ENCODE measurements at regions not wholly inside any gene's neighbourhood (a gene's known extent, or its start where the extent isn't known, plus 50 kb on each side); places are given as distances from the start of the nearest gene placed in this dataset.
"Not testable (repeated sequence)": the region's sequence is repeated elsewhere in the genome, so short reads cannot be mapped to it uniquely, and the experiment has no call there.

DNA sequence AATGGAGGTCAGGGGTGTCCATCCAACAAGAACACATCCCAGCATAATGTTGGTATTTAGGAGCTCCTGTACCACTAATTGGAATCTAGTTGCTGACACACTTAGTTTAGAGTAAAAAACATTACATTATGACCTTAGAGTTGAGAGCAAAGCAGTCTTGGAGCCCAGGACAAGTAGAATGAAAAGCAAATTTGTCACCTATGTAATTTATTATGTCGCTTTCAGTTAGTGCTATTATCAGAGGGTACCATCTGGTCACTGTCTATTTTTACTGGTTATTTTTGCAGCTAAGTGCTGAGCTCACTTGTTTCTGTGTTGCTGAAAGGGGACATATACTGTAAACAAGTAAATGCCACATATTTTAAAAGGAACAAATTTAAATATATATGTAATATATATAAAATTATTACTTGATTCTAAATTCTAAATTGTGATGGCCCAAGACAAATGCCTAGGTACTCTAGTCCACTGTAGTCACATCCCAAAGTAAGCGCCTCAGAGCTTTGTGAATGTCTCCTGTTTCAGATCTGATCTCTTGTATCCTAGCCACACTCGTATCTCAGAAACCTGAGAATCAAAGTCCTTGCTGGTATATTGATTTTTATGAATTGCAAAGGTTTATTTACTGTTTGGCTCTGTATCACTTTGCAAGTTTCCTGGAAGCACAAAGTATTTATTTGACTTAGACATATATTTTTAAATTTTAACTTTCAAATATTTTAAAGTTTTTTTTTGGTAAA lies 148.6 kb upstream of the MAN1A1 start:
- Mint-ChIP-seq H3K27me3 (peaks cover 0 to 7% of the 10 kb centered on the region in 2 donors), H3K9me3 (no peaks in the 10 kb centered on the region), H3K36me3 (no peaks in the 10 kb centered on the region), H3K27ac (no peak overlapping the region), H3K4me1 (ENCODE audit: low read depth in 2 of 2) (no peaks in the 10 kb centered on the region), H3K4me3 (no peak overlapping the region)
- ATAC-seq (no peak), DNase-seq (ENCODE audit: low spot score) (no peak)

DNA sequence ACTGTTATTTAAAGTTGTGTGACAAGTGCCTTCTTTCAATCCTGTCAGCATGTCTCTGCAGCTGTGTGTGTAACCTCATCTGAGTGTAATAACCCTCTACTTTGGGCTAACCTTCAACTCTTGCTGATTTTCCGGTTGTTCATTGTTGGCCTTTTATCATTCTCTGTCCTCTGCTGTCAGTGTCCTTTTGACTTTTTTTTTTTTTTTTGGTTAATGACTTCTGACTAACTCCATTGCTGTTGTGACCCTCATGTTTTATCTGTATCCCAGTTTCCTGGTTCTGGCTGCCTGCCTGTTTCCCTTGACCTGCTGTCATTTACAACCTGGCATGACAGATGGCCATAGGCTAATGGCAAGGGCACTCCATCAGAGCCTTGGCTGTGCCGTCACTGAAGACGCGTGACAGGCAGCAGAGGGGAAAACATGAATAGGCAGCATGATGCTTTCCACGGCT lies 145.7 kb upstream of the MAN1A1 start:
- H3K27me3 Mint-ChIP-seq, result peaks cover 0 to under 1% of the 10 kb centered on the region in 2 donors

DNA sequence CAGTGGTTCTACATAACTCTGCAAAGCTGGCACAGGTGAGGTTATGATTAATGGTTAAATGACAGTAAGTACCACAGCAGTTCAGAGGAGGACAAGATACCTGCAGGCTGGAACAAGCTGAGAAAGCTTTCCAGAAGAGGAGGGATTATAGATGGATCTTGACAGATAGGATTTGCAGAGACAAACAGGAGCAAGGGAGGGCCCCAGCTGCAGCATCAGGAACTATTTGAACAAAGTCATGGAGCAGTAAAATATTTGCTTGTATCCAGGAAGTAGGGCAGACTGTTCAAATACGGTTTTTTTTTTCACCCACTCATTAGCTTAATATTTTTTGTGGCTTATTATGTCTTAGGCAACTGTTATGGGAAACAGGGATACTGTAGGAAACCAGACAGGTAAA lies 144.4 kb upstream of the MAN1A1 start:
- ATAC-seq (no peak), DNase-seq (ENCODE audit: low spot score) (no peak)
- Mint-ChIP-seq H3K9me3 (peaks cover 4% of the 10 kb centered on the region), H3K4me3 (no peak overlapping the region), H3K27me3 (no peaks in the 10 kb centered on the region), H3K4me1 (ENCODE audit: low read depth in 2 of 2) (peaks cover 9% of the 10 kb centered on the region in 2 donors), H3K27ac (no peak overlapping the region), H3K36me3 (peaks cover 5% of the 10 kb centered on the region)

More for the DNA sequence above, 145.7 kb upstream of the MAN1A1 start:
- peaks cover 2% of the 10 kb centered on the region for H3K36me3 Mint-ChIP-seq
- ATAC-seq (no peak), DNase-seq (ENCODE audit: low spot score) (no peak)
- peaks cover 3 to 4% of the 10 kb centered on the region in 2 donors for H3K4me1 Mint-ChIP-seq (ENCODE audit: low read depth in 2 of 2)
- H3K27ac Mint-ChIP-seq, result no peak overlapping the region
- peaks cover 3% of the 10 kb centered on the region for H3K9me3 Mint-ChIP-seq
- H3K4me3 Mint-ChIP-seq, result no peak overlapping the region

DNA sequence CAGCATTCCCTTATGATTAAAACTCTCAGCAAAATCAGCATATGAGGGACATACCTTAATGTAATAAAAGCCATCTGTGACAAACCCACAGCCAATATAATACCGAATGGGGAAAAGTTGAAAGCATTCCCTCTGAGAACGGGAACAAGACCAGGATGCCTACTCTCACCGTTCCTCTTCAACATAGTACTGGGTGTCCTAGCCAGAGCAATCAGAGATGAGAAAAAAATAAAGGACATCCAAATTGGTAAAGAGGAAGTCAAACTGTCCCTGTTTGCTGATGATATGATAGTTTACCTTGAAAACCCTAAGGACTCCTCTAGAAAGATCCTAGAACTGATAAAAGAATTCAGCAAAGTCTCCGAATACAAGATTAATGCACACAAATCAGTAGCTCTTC lies 141.6 kb upstream of the MAN1A1 start:
- H3K27ac Mint-ChIP-seq, result not testable (repeated sequence)

DNA sequence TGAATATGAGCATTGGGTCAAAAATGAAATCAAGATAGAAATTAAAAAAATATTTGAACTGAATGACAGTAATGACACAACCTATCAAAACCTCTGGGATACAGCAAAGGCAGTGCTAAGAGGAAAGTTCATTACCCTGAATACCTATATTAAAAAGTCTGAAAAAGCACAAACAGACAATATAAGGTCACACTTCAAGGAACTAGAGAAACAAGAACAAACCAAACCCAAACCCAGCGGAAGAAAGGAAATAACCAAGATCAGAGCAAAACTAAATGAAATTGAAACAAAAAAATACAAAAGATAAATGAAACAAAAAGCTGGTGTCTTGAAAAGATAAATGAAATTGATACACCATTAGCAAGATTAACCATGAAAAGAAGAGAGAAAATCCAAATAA lies 140.5 kb upstream of the MAN1A1 start:
- ATAC-seq; H3K27me3 Mint-ChIP-seq; H3K4me1 Mint-ChIP-seq (ENCODE audit: low read depth in 2 of 2); H3K9me3 Mint-ChIP-seq; DNase-seq (ENCODE audit: low spot score); H3K36me3 Mint-ChIP-seq: not testable (repeated sequence)
- H3K27ac Mint-ChIP-seq, result peak overlapping the region in 1 of 2 donors; percentile 38
- peak overlapping the region; percentile 10 for H3K4me3 Mint-ChIP-seq

More for the DNA sequence above, 141.6 kb upstream of the MAN1A1 start:
- not testable (repeated sequence) for ATAC-seq; H3K4me3 Mint-ChIP-seq; DNase-seq (ENCODE audit: low spot score); H3K27me3 Mint-ChIP-seq; H3K36me3 Mint-ChIP-seq; H3K4me1 Mint-ChIP-seq (ENCODE audit: low read depth in 2 of 2); H3K9me3 Mint-ChIP-seq

DNA sequence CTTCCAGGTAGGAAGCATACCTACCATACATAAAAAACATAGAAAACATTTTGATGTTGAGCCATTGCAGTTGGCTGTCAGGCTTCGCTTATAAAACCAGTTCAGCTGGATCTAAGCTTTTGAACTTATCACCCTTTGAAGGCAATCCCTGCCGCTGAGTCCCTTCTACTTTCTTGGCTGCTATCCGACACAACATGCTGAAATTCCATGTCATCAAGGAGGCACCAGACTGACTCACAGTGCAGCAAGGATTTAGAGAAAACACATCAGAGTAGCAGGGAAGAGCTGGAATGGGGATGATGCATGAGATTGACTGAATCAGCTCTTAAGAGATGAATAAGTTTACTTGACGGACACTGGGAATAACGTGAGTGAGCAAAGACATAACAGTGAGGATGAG lies 135.0 kb upstream of the MAN1A1 start:
- DNase-seq (ENCODE audit: low spot score) (no peak), ATAC-seq (no peak)
- no peak overlapping the region for H3K4me3 Mint-ChIP-seq

DNA sequence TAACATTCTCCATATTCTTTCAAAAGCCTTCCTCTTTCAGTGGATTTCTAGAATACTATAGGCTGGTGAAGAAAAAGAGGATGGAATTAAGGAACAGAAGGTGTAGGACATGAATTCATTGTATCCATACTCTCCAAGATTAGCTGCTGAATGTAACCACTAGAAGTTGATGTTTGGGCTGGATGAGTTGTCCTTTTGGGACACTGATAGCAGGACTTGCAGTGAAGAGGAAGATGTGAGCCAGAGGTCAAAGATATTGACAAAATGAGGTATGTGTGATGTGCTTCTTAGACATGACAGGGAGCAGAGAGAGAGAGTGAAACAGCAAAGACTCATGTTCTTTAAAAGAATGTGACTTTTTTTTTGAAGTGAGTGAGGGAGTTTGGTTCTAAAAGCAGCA lies 134.3 kb upstream of the MAN1A1 start:
- Mint-ChIP-seq H3K27ac (no peak overlapping the region), H3K36me3 (no peaks in the 10 kb centered on the region), H3K27me3 (no peaks in the 10 kb centered on the region), H3K4me3 (no peak overlapping the region), H3K4me1 (ENCODE audit: low read depth in 2 of 2) (no peaks in the 10 kb centered on the region), H3K9me3 (peaks cover 3% of the 10 kb centered on the region)
- ATAC-seq (no peak), DNase-seq (ENCODE audit: low spot score) (no peak)

More for the DNA sequence above, 135.0 kb upstream of the MAN1A1 start:
- Mint-ChIP-seq H3K36me3 (no peaks in the 10 kb centered on the region), H3K9me3 (peaks cover 3% of the 10 kb centered on the region), H3K27ac (no peak overlapping the region), H3K4me1 (ENCODE audit: low read depth in 2 of 2) (peaks cover 0 to 3% of the 10 kb centered on the region in 2 donors), H3K27me3 (no peaks in the 10 kb centered on the region)

DNA sequence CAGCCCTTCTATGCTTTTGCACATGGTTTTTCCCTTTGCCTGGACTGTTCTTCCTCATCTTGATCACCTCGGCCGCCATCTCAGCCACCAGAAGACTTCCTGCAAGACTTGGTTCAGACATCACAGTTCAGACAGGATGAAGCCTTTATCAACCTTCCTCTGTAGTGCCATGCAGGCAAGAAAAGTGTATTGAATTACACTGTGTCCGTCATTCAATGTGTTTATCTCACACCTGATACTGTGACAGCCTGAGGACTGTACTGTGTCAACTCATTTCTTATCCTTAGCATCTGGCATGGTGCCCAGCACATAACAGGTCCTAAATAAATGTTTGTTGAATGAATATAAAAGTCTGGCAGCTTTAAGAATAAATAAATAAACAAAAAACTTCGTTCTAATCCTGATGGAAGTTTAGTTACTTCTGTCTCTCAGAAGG lies 133.3 kb upstream of the MAN1A1 start:
- H3K36me3 Mint-ChIP-seq, result no peaks in the 10 kb centered on the region
- ATAC-seq (no peak), DNase-seq (ENCODE audit: low spot score) (no peak)
- no peak overlapping the region for H3K27ac Mint-ChIP-seq
- H3K27me3 Mint-ChIP-seq, result no peaks in the 10 kb centered on the region
- H3K4me3 Mint-ChIP-seq, result no peak overlapping the region
- no peaks in the 10 kb centered on the region for H3K4me1 Mint-ChIP-seq (ENCODE audit: low read depth in 2 of 2)
- peaks cover 3% of the 10 kb centered on the region for H3K9me3 Mint-ChIP-seq

DNA sequence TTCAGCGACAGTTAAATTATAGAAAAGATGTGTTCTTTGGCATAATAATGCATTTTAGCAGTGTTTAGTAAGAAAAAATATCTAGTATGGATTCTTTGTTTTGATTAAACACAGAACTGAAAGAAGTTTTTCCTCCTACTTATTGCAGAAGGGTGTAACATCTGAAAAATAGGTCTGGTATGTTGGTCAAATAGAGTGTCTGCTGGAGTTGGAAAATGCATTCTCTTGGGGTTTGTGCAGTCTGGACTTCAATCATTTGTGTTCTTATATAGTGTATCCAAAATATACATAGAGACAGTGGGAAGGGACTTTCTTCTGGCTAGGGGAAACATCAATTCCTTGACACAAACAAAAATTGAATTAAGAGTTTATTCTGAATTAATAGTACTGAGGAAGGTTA lies 132.4 kb upstream of the MAN1A1 start:
- Mint-ChIP-seq H3K9me3 (no peaks in the 10 kb centered on the region), H3K36me3 (no peaks in the 10 kb centered on the region), H3K4me3 (no peak overlapping the region), H3K4me1 (ENCODE audit: low read depth in 2 of 2) (no peaks in the 10 kb centered on the region), H3K27ac (no peak overlapping the region), H3K27me3 (no peaks in the 10 kb centered on the region)
- ATAC-seq, result no peak
- no peak for DNase-seq (ENCODE audit: low spot score)

DNA sequence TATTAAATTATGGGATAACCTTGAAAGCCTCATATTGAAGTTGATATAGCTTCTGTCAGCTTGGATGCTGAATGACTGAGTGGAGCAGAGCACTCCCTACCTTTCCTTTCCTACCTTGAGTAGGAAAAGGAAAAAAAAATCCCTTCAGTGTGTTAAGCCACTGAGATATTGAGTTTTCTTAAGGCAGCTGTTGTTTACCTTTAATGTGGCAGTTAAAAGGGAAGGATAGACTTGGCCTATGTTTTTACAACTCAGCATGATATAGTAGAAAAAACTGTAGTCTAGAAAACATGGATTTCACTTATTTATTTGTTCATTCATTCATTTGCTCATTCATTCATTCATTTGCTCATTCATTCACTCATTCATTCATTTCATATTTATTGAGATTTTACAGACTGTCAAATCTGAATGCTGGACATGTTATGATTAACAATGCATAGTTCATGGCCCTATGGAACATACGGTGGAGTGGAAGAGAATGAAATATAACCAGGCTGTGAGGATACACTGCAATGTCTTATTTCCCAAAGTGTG lies 131.5 kb upstream of the MAN1A1 start:
- H3K27me3 Mint-ChIP-seq, result no peaks in the 10 kb centered on the region
- H3K27ac Mint-ChIP-seq, result no peak overlapping the region
- no peaks in the 10 kb centered on the region for H3K4me1 Mint-ChIP-seq (ENCODE audit: low read depth in 2 of 2)
- no peak overlapping the region for H3K4me3 Mint-ChIP-seq
- ATAC-seq (no peak), DNase-seq (ENCODE audit: low spot score) (no peak)
- no peaks in the 10 kb centered on the region for H3K36me3 Mint-ChIP-seq
- H3K9me3 Mint-ChIP-seq, result no peaks in the 10 kb centered on the region

DNA sequence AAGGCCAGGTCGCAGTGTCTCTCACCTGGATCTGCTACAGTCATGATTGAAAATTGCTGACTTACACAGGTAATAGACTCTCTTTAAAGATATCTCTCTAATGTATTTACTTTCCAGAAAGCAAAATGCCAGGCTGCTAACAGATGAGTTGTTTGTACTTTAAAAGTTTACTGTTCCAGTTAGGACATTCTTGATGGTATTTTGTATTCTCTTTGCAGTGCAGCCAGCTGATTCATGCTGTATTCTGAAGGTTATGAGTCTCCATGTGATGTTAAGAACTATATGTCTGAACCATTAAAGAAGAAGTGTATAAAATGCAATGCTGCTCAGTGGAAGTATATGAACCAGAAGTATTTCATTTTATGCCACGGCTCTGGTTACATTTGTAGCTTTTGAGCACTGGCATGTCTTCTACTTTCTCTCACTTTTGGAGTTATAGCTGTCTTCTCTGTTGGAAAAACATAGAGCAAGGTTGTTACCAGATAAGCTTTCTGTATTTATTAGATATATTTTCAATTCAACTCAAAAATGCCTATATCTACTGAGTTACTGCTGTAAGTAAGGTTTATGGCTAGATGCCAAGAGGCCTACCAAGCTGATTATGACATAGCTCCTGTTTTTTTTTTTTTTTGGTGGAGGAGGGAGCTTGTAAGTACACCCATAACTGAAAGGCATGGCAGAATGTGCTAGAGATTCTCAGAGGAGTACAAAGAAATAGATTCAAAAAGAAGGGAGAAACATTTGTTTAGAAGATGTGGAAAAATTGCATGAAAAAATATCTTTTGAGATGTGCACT lies 130.5 kb upstream of the MAN1A1 start:
- Mint-ChIP-seq H3K36me3 (no peaks in the 10 kb centered on the region), H3K9me3 (no peaks in the 10 kb centered on the region), H3K27ac (no peak overlapping the region), H3K4me1 (ENCODE audit: low read depth in 2 of 2) (no peaks in the 10 kb centered on the region), H3K4me3 (no peak overlapping the region), H3K27me3 (no peaks in the 10 kb centered on the region)
- ATAC-seq, result no peak
- DNase-seq (ENCODE audit: low spot score), result no peak

DNA sequence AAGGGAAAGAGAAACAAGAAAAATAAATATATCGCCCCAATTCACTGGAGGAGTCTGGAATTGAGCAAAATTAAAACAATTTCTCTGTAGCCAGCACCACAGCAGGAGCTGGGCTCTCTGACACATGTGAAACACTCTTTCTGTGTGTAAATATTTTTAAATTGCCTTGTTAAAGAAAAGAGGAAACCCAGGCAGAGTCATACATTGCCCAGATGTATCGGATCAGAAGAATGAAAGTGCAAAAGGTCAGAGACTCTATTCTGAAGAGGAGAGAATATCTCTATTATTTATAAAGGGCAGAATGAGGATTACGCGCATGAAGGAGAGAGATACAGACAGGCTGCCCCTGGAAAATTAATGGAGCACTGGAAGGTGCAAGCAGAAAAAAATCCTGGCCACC lies 127.0 kb upstream of the MAN1A1 start:
- Mint-ChIP-seq H3K27ac (no peak overlapping the region), H3K36me3 (no peaks in the 10 kb centered on the region), H3K9me3 (no peaks in the 10 kb centered on the region), H3K4me1 (ENCODE audit: low read depth in 2 of 2) (no peaks in the 10 kb centered on the region), H3K27me3 (no peaks in the 10 kb centered on the region), H3K4me3 (no peak overlapping the region)
- DNase-seq (ENCODE audit: low spot score) (no peak), ATAC-seq (no peak)

DNA sequence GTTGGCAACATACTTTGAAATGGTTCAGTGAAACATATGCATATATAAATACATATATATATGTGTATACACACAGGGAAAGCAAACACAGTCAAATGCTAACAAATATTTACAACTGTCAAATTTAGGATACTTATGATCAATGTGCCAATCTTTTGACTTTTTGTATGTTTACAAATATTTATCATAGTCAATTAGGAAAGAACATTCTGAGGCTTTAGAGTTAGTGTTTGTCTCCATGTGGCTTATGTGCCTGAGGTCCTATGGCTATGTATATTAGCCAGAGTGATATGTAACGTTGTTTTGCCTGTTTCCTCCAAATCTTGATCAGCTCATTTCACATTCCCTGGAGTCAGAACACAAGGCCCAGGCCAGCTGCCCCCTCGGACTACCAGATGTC lies 126.5 kb upstream of the MAN1A1 start:
- Mint-ChIP-seq H3K9me3 (no peaks in the 10 kb centered on the region), H3K36me3 (no peaks in the 10 kb centered on the region), H3K4me1 (ENCODE audit: low read depth in 2 of 2) (peaks cover 0 to 3% of the 10 kb centered on the region in 2 donors), H3K27ac (no peak overlapping the region), H3K4me3 (no peak overlapping the region), H3K27me3 (no peaks in the 10 kb centered on the region)
- DNase-seq (ENCODE audit: low spot score), result no peak
- no peak for ATAC-seq

DNA sequence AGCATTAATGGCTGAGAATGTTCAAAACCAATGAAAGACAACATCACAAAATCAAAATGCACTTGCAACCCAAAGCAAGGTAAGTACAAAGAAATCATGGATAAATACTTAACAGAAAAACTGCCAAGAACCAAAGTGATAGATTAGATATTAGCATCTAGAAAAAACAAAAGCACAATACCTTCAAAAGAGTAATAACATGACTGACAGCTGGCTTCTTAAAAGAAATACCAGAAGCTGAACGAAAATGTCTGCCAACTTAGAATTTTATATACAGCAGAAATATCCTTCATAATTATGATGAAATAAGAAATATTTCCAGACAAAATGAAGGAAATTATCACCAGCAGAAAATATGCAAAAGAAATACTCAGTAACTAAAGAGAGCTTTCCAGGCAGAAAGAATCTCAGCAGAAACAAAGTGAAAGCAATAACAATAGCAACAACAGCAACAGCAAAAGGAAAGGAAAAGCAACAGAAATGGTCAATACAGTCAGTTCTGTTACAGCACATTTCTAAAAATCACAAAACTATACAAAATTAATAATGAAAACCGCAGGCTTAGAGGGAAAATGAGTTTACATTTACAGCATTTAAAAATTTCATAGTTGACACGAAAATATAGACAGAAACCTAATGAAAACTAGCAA lies 121.5 kb upstream of the MAN1A1 start:
- ATAC-seq, result no peak
- H3K4me3 Mint-ChIP-seq, result peak overlapping the region; percentile 14
- H3K27me3 Mint-ChIP-seq, result no peaks in the 10 kb centered on the region

More for the DNA sequence above, 121.5 kb upstream of the MAN1A1 start:
- DNase-seq (ENCODE audit: low spot score), result no peak
- Mint-ChIP-seq H3K36me3 (no peaks in the 10 kb centered on the region), H3K27ac (no peak overlapping the region), H3K9me3 (no peaks in the 10 kb centered on the region), H3K4me1 (ENCODE audit: low read depth in 2 of 2) (peaks cover 2 to 10% of the 10 kb centered on the region in 2 donors)

All from natural killer cell treated with Interleukin-12 subunit alpha and Interleukin-12 subunit beta and Interleukin-15 and Interleukin-18, amount 100 ng/mL, for 72 hours (primary cell).